ENCODE measurements at regions not wholly inside any gene's neighbourhood (a gene's known extent, or its start where the extent isn't known, plus 50 kb on each side); places are given as distances from the start of the nearest gene placed in this dataset.

- no peak for DNase-seq (ENCODE audit: low read depth in 2 of 3, low spot score in 2 of 3)
These were observed 53.6 kb upstream of the GRK3 start for GRCh38 chr22:25510876-25511275.

- no peak for DNase-seq (ENCODE audit: low read depth in 2 of 3, low spot score in 2 of 3)
These were observed 52.8 kb upstream of the GRK3 start for GRCh38 chr22:25511725-25512124.

DNA sequence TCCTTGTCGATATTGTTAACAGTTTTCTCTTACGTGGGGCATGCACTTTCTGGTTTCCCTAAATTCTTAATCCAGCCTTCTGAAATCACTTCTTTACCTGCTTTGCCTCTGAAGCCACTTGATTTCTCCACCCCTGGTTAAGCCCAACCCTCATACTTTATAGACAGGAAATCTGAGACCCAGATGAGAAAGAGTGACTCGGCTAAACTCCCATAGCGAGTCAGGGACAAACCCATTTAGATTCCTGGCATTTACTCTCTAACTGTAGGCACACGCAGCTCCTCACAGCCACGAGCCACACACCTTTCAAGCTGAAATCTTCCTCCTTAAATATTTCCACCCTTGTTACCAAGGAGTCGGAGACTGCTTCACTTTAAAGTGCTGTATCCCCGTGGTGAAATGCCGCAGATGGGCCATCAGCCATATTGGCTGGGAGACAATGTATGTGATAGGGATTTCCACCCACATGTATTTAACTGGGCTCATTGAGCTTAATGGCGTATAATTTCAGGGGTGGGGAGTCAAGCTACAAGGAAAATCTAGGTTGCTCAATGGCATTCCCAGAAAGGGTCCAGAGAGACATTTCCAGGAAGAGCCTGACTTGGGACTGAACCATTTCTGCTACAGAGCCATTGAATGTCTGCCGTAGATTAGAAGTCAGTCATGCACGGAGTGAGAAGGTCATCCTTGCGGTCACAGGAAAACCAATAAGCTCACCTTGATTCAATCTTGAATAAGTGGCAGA lies 49.9 kb upstream of the GRK3 start:
- no peak for DNase-seq (ENCODE audit: low read depth in 2 of 3, low spot score in 2 of 3)
